HG03097 (cell line): ENCODE measurements at regions not wholly inside any gene's neighbourhood (a gene's known extent, or its start where the extent isn't known, plus 50 kb on each side); places are given as distances from the start of the nearest gene placed in this dataset.
"Not testable (repeated sequence)": the region's sequence is repeated elsewhere in the genome, so short reads cannot be mapped to it uniquely, and the experiment has no call there.

ENCODE experiments used
- ATAC-seq: cut with Tn5 transposase; IDR thresholded peaks from one replicate; pipeline ENCODE4 v1.9.1; 2021; ENCODE audit not compliant: unreplicated experiment, low FRiP score

GRCh38 chr3:110957247-110958025 is 114.2 kb upstream of the NECTIN3 start:
- ATAC-seq, result no peak

DNA sequence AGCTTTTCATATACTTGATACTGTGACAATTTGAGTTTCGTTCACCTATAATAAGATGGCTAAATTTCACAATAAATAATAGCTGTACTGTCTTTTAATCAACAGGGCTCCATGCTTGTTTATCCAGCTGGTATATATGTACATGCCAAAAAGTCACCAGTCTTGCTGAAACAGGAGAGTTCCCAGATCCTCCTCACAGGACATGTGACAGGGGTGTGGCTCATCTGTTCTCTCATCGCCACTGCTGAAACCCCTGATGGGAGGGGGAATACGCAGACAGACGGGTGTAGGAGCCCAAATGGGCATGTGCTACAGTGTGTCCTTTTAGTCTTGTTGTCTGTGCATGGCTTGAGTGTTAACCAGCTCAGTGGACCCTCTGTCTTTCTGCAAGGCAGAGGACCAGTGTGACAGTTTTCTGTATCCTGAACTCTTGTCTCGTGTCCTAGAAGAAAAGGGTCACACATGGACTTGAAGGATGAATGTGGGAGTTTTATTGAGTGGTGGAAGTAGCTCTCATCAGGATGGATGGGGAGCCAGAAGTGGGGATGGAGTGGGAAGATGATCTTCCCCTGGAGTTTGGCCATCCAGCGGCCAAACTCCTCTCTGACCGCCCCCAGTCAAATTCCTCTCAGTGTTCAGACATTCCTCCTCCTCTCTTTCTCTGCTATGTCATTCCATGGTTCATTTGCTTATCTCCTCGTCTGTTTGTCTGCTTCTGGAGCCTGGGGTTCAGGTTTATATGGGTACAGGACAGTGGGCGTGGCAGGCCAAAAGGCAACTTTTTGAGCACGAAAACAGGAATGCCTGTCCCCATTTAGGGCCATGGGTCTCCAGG is 113.1 kb upstream of the NECTIN3 start:
- ATAC-seq, result no peak

GRCh38 chr3:110965976-110966375 is 105.6 kb upstream of the NECTIN3 start:
- ATAC-seq, result no peak

DNA sequence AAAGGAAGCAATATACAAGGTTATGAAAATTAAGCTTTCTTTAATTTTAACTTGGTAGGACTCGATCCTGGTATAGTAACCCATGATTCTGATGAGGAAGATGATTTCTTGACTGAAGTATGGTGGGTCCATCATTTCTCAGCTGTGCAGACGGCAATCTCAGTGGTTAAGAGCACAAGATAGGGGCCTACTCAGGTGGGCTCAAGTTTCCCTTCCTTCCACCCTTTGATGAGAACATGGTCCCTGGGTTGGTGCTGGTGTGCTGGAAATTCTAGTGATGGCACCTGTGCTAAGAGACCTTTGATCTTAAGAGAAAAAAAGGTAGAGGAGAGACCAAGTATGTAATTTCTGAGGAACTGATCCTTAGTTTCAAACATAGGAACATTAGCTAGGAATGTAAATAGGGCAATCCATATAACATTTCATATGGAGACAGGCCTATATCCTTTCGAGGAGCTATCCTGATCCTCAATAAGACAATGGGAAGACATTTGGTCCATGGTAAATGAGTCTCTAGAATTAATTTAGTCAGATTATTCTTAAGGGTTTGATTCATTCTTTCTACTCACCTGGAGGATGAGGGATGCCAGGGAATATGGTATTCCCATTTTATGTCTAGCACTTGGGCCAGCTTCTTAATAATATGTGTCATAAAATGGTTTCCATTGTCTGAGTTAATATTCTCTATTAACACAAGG is 104.5 kb upstream of the NECTIN3 start:
- ATAC-seq, result no peak

- ATAC-seq, result no peak
These were observed 103.5 kb upstream of the NECTIN3 start for GRCh38 chr3:110968076-110968475.

GRCh38 chr3:110969229-110970211 is 102.1 kb upstream of the NECTIN3 start:
- ATAC-seq, result no peak

GRCh38 chr3:110971010-110971601 is 100.5 kb upstream of the NECTIN3 start:
- ATAC-seq, result no peak

- no peak for ATAC-seq
These were observed 98.2 kb upstream of the NECTIN3 start for GRCh38 chr3:110973263-110973895.

GRCh38 chr3:110974902-110975301 is 96.7 kb upstream of the NECTIN3 start:
- no peak for ATAC-seq

DNA sequence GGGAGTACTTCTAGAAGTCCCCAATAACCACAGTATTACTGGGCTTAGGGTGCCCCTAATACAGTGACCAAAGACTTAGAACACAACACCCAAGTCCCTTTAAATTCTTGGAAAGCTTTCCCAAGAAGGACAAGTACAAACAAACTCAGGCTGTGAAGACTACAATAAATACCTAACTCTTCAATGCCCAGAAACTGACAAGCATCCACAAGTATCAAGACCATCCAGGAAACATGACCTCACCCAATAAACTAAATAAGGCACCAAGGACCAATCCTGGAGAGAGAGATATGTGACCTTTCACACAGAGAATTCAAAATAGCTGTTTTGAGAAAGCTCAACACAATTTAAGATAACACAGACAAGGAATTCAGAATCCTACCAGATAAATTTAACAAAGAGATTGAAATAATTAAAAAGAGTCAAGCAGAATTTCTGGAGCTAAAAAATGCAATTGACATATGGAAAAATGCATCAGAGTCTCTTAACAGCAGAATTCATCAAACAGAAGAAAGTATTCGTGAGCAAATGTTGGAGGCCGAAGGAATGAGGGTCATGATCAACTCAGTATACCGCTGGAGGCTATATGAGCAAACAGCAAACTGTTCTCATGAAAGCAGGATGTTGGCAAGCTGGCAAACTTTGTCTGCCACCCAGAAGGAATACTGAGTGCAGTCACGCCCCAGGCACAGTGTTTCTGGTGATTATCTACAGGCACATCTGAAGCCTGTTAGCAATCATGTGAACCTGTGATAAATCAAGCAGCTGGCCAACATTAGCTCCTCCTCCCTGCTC is 87.0 kb upstream of the NECTIN3 start:
- no peak for ATAC-seq

GRCh38 chr3:110989446-110989845 is 82.2 kb upstream of the NECTIN3 start:
- ATAC-seq, result no peak

DNA sequence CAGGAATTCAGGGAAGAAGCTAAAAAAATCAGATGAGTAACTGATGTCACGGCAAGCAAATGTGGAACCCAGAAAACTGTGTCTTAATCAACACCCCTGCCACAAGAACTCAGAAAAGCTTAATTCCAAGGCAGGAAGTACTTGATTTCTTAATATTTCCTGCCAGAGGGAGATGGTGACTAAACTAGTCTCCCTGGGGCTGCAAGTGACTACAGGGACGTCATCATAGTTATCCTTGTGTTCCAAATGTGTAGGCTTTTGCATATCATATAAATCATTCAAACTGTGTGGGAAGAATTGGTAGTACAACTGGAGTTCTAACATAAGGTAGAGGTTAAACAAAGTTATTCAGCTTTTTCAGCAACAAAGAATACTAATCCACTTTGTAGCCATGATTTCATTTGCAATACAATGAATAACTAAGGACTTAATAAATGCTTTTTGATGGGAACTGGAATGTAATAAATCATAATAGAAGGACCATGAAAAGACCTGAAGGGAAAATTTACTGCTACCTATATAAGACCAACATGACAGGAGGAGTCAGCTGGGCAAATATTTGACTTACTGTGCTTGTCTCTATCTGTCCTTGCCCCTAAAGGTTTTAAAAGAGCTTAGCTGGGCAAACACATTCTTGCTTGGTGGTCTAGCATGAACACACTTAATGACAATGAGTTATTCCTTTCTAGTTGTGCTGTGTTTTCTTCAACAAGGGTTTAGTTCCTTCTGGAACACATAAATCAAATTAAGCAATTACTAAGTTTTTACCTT is 76.0 kb upstream of the NECTIN3 start:
- no peak for ATAC-seq

- not testable (repeated sequence) for ATAC-seq
These were observed 72.8 kb upstream of the NECTIN3 start for GRCh38 chr3:110998766-110999165.

DNA sequence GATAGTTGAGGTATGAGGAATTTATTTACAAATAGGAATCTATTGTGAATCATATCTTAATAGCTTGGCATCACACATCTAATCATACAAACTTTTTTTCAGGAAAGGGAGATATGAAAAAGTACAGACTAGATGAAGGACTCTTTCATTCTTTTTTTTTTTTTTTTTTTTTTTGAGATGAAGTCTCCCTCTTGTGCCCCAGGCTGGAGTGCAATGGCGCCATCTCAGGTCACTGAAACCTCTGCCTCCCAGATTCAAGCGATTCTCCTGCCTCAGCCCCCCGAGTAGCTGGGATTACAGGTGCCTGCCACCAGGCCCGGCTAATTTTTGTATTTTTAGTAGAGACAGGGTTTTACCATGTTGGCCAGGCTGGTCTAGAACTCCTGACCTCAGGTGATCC is 65.1 kb upstream of the NECTIN3 start:
- ATAC-seq, result not testable (repeated sequence)

- no peak for ATAC-seq
These were observed 59.0 kb upstream of the NECTIN3 start for GRCh38 chr3:111012388-111013248.
